MCF 10A (cell line): ENCODE measurements at regions not wholly inside any gene's neighbourhood (a gene's known extent, or its start where the extent isn't known, plus 50 kb on each side); places are given as distances from the start of the nearest gene placed in this dataset.

Source experiments
- BruUV-seq: library from RNA; stranded (reverse); fragments of 400-500 nt; replicated peaks from 2 replicates; lab custom pipeline; 2021; lab: Mats Ljungman, UMichigan
- CTCF ChIA-PET: fragments of 300-600 bp; sonication (Branson Sonifier 250); formaldehyde crosslinking; extraction: SDS; loops from one replicate; lab custom pipeline; 2021; ENCODE audit warnings: antibody characterized with exemption, inconsistent platforms; lab: Yijun Ruan, JAX
- POLR2A ChIA-PET: fragments of 300-600, 350-650 bp; sonication (Branson Sonifier 250); formaldehyde crosslinking; extraction: SDS; loops from one replicate; lab custom pipeline; 2020; ENCODE audit warnings: antibody characterized with exemption, inconsistent platforms; lab: Yijun Ruan, JAX
- DNase-seq: peaks from one replicate; pipeline ENCODE4 v3.0.0-alpha.2; 2018; ENCODE audit not compliant: unreplicated experiment
- H3K27ac Mint-ChIP-seq: one replicate; pipeline ENCODE4 v1.8.0; 2022; ENCODE audit warnings: mild to moderate bottlenecking, low read depth, mixed read lengths; ENCODE audit not compliant: unreplicated experiment
- H3K27me3 Mint-ChIP-seq: one replicate; pipeline ENCODE4 v1.8.0; 2022; ENCODE audit warnings: mixed read lengths; ENCODE audit not compliant: insufficient read depth, unreplicated experiment
- H3K36me3 Mint-ChIP-seq: one replicate; pipeline ENCODE4 v1.8.0; 2022; ENCODE audit warnings: mild to moderate bottlenecking, moderate library complexity, mixed read lengths; ENCODE audit not compliant: insufficient read depth, unreplicated experiment
- H3K4me1 Mint-ChIP-seq: one replicate; pipeline ENCODE4 v1.8.0; 2022; ENCODE audit warnings: mixed read lengths; ENCODE audit not compliant: insufficient read depth, unreplicated experiment
- H3K4me3 Mint-ChIP-seq: one replicate; pipeline ENCODE4 v1.8.0; 2022; ENCODE audit warnings: mild to moderate bottlenecking, moderate library complexity, mixed read lengths; ENCODE audit not compliant: unreplicated experiment
- H3K9me3 Mint-ChIP-seq: one replicate; pipeline ENCODE4 v1.8.0; 2022; ENCODE audit warnings: mixed read lengths; ENCODE audit not compliant: unreplicated experiment
- CTCF ChIP-seq: fragments of 200-600 bp; IDR thresholded peaks from one replicate; pipeline ENCODE4 v1.8.0; 2022; ENCODE audit warnings: antibody characterized with exemption, mild to moderate bottlenecking; ENCODE audit not compliant: unreplicated experiment
- intact Hi-C: fragments of 100-400 bp; cut with micrococcal nuclease; formaldehyde crosslinking; loops from 2 replicates; pipeline ENCODE4 v1.14.1; 2022

- Mint-ChIP-seq H3K4me1 (peaks cover 36% of the 10 kb centered on the region), H3K36me3 (no peaks in the 10 kb centered on the region), H3K27ac (peak overlapping the region; percentile 82), H3K4me3 (peak overlapping the region; percentile 69), H3K9me3 (no peaks in the 10 kb centered on the region), H3K27me3 (no peaks in the 10 kb centered on the region)
- ChIA-PET POLR2A (interaction anchor here (0.9 to 3.4 kb wide), 16 partner anchors 10 to 278 kb away, joined by 3 to 38 read pairs (median 4); partner anchors contain the start of genes ADAM17, IAH1, TAF1B and YWHAQ), CTCF (interaction anchor here (0.7 to 9.7 kb wide), 5 partner anchors 13 to 100 kb away, joined by 3 to 81 read pairs (median 4); no protein-coding TSS in a partner anchor)
- TF ChIP-seq CTCF: no peak
- no TSS peak for BruUV-seq
- DNase-seq: peak; percentile 77
- intact Hi-C loops: loop anchor here (1.0 to 2.0 kb wide), 2 partner anchors 124 to 197 kb away; partner anchors contain the start of gene YWHAQ
Observed at GRCh38 chr2:9753665-9754531, 89.4 kb upstream of the TAF1B start.

GRCh38 chr2:9754532-9754887 is 88.8 kb upstream of the TAF1B start:
- Mint-ChIP-seq H3K9me3 (no peaks in the 10 kb centered on the region), H3K4me3 (peak overlapping the region; percentile 69), H3K27me3 (no peaks in the 10 kb centered on the region), H3K36me3 (no peaks in the 10 kb centered on the region), H3K4me1 (peaks cover 36% of the 10 kb centered on the region), H3K27ac (peak overlapping the region; percentile 82)
- DNase-seq: no peak
- CTCF ChIA-PET: interaction anchor here (0.7 to 9.7 kb wide), 4 partner anchors 16 to 59 kb away, joined by 3 to 81 read pairs (median 6); no protein-coding TSS in a partner anchor
- no peak for TF ChIP-seq CTCF
- POLR2A ChIA-PET: interaction anchor here (1.2 to 3.4 kb wide), 11 partner anchors 9 to 279 kb away, joined by 3 to 38 read pairs (median 9); partner anchors contain the start of genes ADAM17, IAH1, TAF1B and YWHAQ
- no TSS peak for BruUV-seq
- intact Hi-C loops: no loop called here

- Mint-ChIP-seq H3K36me3 (no peaks in the 10 kb centered on the region), H3K27me3 (no peaks in the 10 kb centered on the region), H3K9me3 (no peaks in the 10 kb centered on the region), H3K4me1 (peaks cover 38% of the 10 kb centered on the region), H3K4me3 (no peak overlapping the region), H3K27ac (peak overlapping the region; percentile 82)
- no peak for TF ChIP-seq CTCF
- ChIA-PET POLR2A (interaction anchor here (1.2 to 3.4 kb wide), 6 partner anchors 15 to 200 kb away, joined by 3 to 38 read pairs (median 17); partner anchors contain the start of genes ADAM17, TAF1B and YWHAQ), CTCF (interaction anchor here (0.6 to 9.7 kb wide), 4 partner anchors 14 to 59 kb away, joined by 3 to 81 read pairs (median 6); no protein-coding TSS in a partner anchor)
- intact Hi-C loops: no loop called here
- no TSS peak for BruUV-seq
- no peak for DNase-seq
Observed at GRCh38 chr2:9755008-9755407, 88.3 kb upstream of the TAF1B start.

- Mint-ChIP-seq H3K4me1 (peaks cover 42% of the 10 kb centered on the region), H3K9me3 (no peaks in the 10 kb centered on the region), H3K27ac (no peak overlapping the region), H3K4me3 (no peak overlapping the region), H3K27me3 (no peaks in the 10 kb centered on the region), H3K36me3 (no peaks in the 10 kb centered on the region)
- no peak for TF ChIP-seq CTCF
- DNase-seq: no peak
- intact Hi-C loops: no loop called here
- ChIA-PET CTCF (interaction anchor here (0.6 to 9.7 kb wide), 3 partner anchors 11 to 15 kb away, joined by 3 to 81 read pairs (median 4); no protein-coding TSS in a partner anchor), POLR2A (interaction anchor here (0.7 to 2.4 kb wide), 4 partner anchors 14 to 125 kb away, joined by 3 to 11 read pairs (median 8); partner anchors contain the start of gene YWHAQ)
- BruUV-seq: no TSS peak
Observed at GRCh38 chr2:9755638-9756037, 87.6 kb upstream of the TAF1B start.
